Neuronal stem cell (in vitro differentiated cells): ENCODE measurements at regions not wholly inside any gene's neighbourhood (a gene's known extent, or its start where the extent isn't known, plus 50 kb on each side); places are given as distances from the start of the nearest gene placed in this dataset.

Source experiments
- DNase-seq: peaks from one replicate; pipeline ENCODE4 v3.0.0-alpha.2; 2013; ENCODE audit warnings: low spot score
- H2AFZ ChIP-seq: one replicate; pipeline ENCODE4 v1.6.1; 2013; ENCODE audit warnings: mild to moderate bottlenecking, low read length, inconsistent platforms
- H2AK5ac ChIP-seq: 2 replicates; pipeline ENCODE4 v1.6.1; 2013; ENCODE audit warnings: low read depth, mild to moderate bottlenecking, inconsistent platforms, low read length, moderate library complexity, mixed read lengths
- H2BK120ac ChIP-seq: 2 replicates; pipeline ENCODE4 v1.6.1; 2013; ENCODE audit warnings: low read depth, mild to moderate bottlenecking, inconsistent platforms, low read length, moderate library complexity, mixed read lengths
- H2BK12ac ChIP-seq: one replicate; pipeline ENCODE4 v1.6.1; 2013; ENCODE audit warnings: low read length, inconsistent platforms
- H2BK15ac ChIP-seq: 2 replicates; pipeline ENCODE4 v1.6.1; 2013; ENCODE audit warnings: mild to moderate bottlenecking, low read length, inconsistent platforms, mixed read lengths
- H2BK5ac ChIP-seq: one replicate; pipeline ENCODE4 v1.6.1; 2013; ENCODE audit warnings: inconsistent platforms, mild to moderate bottlenecking, low read length, moderate library complexity
- H3K14ac ChIP-seq: one replicate; pipeline ENCODE4 v1.6.1; 2013; ENCODE audit warnings: low read length, inconsistent platforms
- H3K18ac ChIP-seq: 2 replicates; pipeline ENCODE4 v1.6.1; 2013; ENCODE audit warnings: low read length, inconsistent platforms
- H3K23ac ChIP-seq: 2 replicates; pipeline ENCODE4 v1.6.1; 2013; ENCODE audit warnings: low read depth, mild to moderate bottlenecking, mixed read lengths, low read length, inconsistent platforms; ENCODE audit not compliant: poor library complexity
- H3K27ac ChIP-seq: replicated peaks from 3 replicates; pipeline ENCODE4 v1.5.1; 2013; ENCODE audit warnings: low read length, inconsistent platforms
- H3K27me3 ChIP-seq, 3 experiments: 2 replicates each; pipeline ENCODE4 v1.6.1; 2013; ENCODE audit warnings: low read length in 3 of 3, mild to moderate bottlenecking in 2 of 3, inconsistent platforms in 1 of 3, low read depth in 1 of 3, mixed read lengths in 1 of 3, moderate library complexity in 1 of 3; ENCODE audit not compliant: control insufficient read depth in 3 of 3, insufficient read depth in 3 of 3
- H3K36me3 ChIP-seq, 2 donors: replicated peaks in 1 of 2; 2 replicates each; pipeline ENCODE4 v1.6.1; 2013; ENCODE audit warnings: low read length in 2 of 2; ENCODE audit not compliant: control insufficient read depth in 2 of 2, insufficient read depth in 2 of 2
- H3K4ac ChIP-seq: 2 replicates; pipeline ENCODE4 v1.6.1; 2013; ENCODE audit warnings: inconsistent platforms, mild to moderate bottlenecking, low read length, moderate library complexity
- H3K4me1 ChIP-seq, 2 donors: 1 replicate in 1 of 2; 2 replicates in 1 of 2; pipeline ENCODE4 v1.6.1; 2013; ENCODE audit warnings: low read length in 2 of 2, low read depth in 1 of 2; ENCODE audit not compliant: control insufficient read depth in 2 of 2, insufficient read depth in 1 of 2
- H3K4me2 ChIP-seq: one replicate; pipeline ENCODE4 v1.6.1; 2013; ENCODE audit warnings: mild to moderate bottlenecking, low read length, inconsistent platforms; ENCODE audit not compliant: insufficient read depth, poor library complexity, severe bottlenecking
- H3K4me3 ChIP-seq, 2 donors: 2 replicates each; pipeline ENCODE4 v1.5.1; 2013; ENCODE audit warnings: low read length in 2 of 2, mild to moderate bottlenecking in 2 of 2, inconsistent platforms in 1 of 2, moderate library complexity in 1 of 2
- H3K79me1 ChIP-seq: one replicate; pipeline ENCODE4 v1.6.1; 2013; ENCODE audit warnings: low read depth, mild to moderate bottlenecking, inconsistent platforms, low read length, moderate library complexity
- H3K9ac ChIP-seq: one replicate; pipeline ENCODE4 v1.6.1; 2013; ENCODE audit warnings: mild to moderate bottlenecking, low read depth, low read length, inconsistent platforms; ENCODE audit not compliant: poor library complexity
- H3K9me3 ChIP-seq, 2 donors: replicated peaks in 1 of 2; 2 replicates each; pipeline versions ENCODE3 to v1.6.1; 2013; ENCODE audit warnings: low read length in 2 of 2, mild to moderate bottlenecking in 2 of 2, inconsistent platforms in 1 of 2, low read depth in 1 of 2, mixed read lengths in 1 of 2, moderate library complexity in 1 of 2; ENCODE audit not compliant: control insufficient read depth in 2 of 2, insufficient read depth in 1 of 2
- H4K8ac ChIP-seq: one replicate; pipeline ENCODE4 v1.6.1; 2013; ENCODE audit warnings: low read depth, mild to moderate bottlenecking, inconsistent platforms, low read length, moderate library complexity
- H4K91ac ChIP-seq: one replicate; pipeline ENCODE4 v1.6.1; 2013; ENCODE audit warnings: low read length, low read depth, mild to moderate bottlenecking, inconsistent platforms; ENCODE audit not compliant: poor library complexity
- WGBS, 2 donors: extraction: QIAGEN DNeasy Blood & Tissue Kit; methylation state at CpG; one replicate each; pipeline ENCODE4 v1.1.7; 2013; ENCODE audit warnings: missing lambda C conversion rate in 2 of 2, mixed read lengths in 1 of 2; ENCODE audit not compliant: insufficient read length in 2 of 2, insufficient replicate concordance in 1 of 2; ENCODE audit errors: extremely low coverage in 2 of 2; 5-methylcytosine and 5-hydroxymethylcytosine counted together

DNA sequence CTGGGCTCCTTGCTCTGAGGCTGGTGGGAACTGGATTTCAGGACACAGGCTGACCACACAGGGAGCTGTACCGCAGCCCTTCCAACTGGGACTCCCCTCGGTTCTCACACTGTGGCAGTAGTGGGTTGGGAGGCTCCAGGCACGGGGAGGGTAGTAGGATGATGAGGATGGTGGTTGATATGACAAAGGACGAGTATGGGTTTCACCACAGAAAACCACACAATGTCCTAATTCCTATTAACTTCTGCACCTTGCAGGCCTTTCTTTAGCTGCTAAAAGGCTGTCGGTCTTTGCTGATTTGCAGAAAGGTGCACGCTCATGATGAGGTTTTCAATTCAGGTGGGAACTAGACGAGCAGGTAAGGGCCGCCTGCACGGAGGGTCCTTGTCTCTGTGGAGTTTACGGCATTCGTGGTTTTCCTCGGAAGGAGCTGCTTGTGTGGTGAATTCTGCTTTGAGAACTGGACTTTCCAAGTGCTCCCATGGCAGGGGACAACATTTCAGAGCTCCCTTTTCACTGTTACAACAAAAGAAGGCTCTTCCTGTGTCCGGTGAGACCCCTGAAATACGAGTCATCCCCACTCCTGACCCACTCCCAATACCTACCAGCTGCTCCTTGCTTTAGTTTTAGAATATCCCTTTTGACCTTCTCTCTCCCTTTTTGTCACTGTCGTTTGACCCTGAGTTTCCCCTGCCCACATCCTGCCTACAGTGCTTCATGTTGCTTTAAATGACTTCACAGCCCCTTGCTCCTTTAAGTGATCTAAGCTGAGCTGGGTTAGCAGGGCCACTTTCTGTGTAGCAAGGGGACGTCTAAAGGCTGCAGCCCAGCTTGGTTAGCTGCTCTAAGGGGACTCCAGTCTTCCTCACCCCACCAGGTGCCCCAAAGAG is 125.1 kb downstream of the MRPS6 start:
- no peak for DNase-seq
- H3K9me3 ChIP-seq: peaks cover under 1 to 3% of the 10 kb centered on the region in 2 donors
- no peaks in the 10 kb centered on the region for H3K27me3 ChIP-seq
- H2BK120ac ChIP-seq: no peak overlapping the region
- no peak overlapping the region for H3K23ac ChIP-seq
- H3K4me2 ChIP-seq: no peak overlapping the region
- peak overlapping the region in 1 of 2 donors; percentile 9 for H3K4me3 ChIP-seq
- no peak overlapping the region for H4K8ac ChIP-seq
- H3K4ac ChIP-seq: no peak overlapping the region
- no peaks in the 10 kb centered on the region for H3K79me1 ChIP-seq
- H2BK15ac ChIP-seq: no peak overlapping the region
- no peak overlapping the region for H3K9ac ChIP-seq
- H2AFZ ChIP-seq: peak overlapping the region; percentile 80
- WGBS, 2 donors: no CpG with 5 or more reads among the region's 16 CpGs
- H2BK5ac ChIP-seq: no peak overlapping the region
- peak overlapping the region; percentile 36 for H2AK5ac ChIP-seq
- H3K4me1 ChIP-seq: peaks cover 23 to 31% of the 10 kb centered on the region in 2 donors
- peak overlapping the region; percentile 82 for H3K18ac ChIP-seq
- H3K27ac ChIP-seq: peak overlapping the region; percentile 45
- no peak overlapping the region for H2BK12ac ChIP-seq
- H4K91ac ChIP-seq: no peak overlapping the region
- no peak overlapping the region for H3K14ac ChIP-seq
- H3K36me3 ChIP-seq: no peaks in the 10 kb centered on the region

DNA sequence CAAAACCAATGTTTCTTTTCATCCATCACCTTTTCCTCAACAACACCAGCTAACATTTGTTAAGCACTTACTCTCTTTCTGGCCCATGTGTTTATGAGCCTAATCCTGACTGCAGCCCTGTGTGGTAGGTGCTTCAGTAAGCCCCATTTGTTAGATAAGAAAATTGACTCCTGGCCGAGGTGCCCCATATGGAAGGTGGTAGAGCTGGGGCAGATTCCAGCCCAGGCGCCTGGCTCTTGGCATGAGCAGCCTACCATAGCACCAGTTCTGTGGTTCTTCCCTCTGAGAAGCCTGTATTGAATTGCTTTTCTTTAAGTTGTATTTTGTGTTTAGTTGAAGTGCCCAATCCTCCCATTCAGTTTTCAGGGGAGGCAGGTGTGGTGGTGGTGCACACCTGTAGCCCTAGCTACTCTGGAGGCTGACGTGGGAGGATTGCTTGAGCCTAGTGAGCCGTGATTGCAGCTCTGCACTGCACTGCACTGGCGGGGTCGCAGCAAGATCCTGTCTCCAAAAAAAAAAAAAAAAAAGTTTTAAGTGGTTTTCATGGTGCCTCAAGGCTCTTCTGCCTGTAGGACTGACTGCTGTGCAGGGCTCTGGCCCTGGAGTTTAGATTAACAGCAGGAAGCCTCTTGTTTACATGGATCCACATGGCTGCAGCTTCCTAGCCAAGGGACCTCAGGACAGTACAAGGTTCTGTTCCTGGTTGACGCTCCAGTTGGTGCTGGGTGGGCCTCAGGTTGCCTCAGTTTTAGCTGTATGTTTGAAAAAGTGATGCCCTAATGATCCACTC is 125.9 kb downstream of the MRPS6 start:
- no CpG with 5 or more reads among the region's 7 CpGs for WGBS, 2 donors
- H3K9ac ChIP-seq: no peak overlapping the region
- no peaks in the 10 kb centered on the region for H3K79me1 ChIP-seq
- no peak overlapping the region for H3K4me2 ChIP-seq
- no peak overlapping the region for H3K23ac ChIP-seq
- H3K27ac ChIP-seq: peak overlapping the region; percentile 45
- H3K4me1 ChIP-seq: peaks cover 26 to 37% of the 10 kb centered on the region in 2 donors
- peak overlapping the region; percentile 37 for H2AK5ac ChIP-seq
- no peak overlapping the region for H3K4me3 ChIP-seq
- H4K8ac ChIP-seq: no peak overlapping the region
- H3K36me3 ChIP-seq: no peaks in the 10 kb centered on the region
- H2BK5ac ChIP-seq: peak overlapping the region; percentile 20
- H2AFZ ChIP-seq: peak overlapping the region; percentile 80
- peaks cover 0 to 3% of the 10 kb centered on the region in 2 donors for H3K9me3 ChIP-seq
- no peak for DNase-seq
- H3K14ac ChIP-seq: no peak overlapping the region
- H3K27me3 ChIP-seq: no peaks in the 10 kb centered on the region
- H2BK12ac ChIP-seq: no peak overlapping the region
- H4K91ac ChIP-seq: no peak overlapping the region
- H3K4ac ChIP-seq: no peak overlapping the region
- peak overlapping the region; percentile 2 for H3K18ac ChIP-seq
- H2BK120ac ChIP-seq: peak overlapping the region; percentile 14
- no peak overlapping the region for H2BK15ac ChIP-seq

DNA sequence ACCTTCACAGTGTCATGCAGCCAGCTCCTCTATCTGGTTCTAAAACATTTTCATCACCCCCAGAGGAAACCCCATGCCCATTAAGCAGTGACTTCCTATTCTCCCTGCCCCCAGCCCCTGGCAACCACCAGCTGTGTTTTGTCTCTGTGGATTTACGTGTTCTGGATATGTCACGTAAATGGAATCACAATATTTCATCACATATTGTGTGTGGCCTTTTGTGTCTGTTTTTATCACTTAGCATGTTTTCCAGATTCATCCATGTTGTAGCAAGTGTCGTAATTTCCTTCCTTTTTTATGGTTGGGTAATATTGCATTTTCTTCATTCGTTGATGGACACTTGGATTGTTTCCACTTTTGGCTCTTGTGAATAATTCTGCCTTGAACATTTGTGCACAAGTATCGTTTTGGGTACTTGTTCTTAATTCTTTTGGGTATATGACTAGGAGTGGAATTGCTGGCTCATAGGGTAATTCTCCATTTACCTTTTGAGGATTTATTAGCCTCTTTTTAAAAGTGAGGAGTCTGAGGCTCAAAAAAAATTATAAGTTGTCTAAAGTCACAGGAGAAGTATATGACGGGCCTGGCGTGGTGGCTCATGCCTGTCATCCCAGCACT is 127.0 kb downstream of the MRPS6 start:
- Histone ChIP-seq H3K4me3 (no peak overlapping the region), H3K4me2 (no peak overlapping the region), H4K91ac (no peak overlapping the region), H2BK120ac (no peak overlapping the region), H4K8ac (no peak overlapping the region), H3K23ac (no peak overlapping the region), H2AK5ac (no peak overlapping the region), H3K36me3 (no peaks in the 10 kb centered on the region), H3K4ac (no peak overlapping the region), H3K9ac (no peak overlapping the region), H3K9me3 (peaks cover 0 to 3% of the 10 kb centered on the region in 2 donors), H2AFZ (no peak overlapping the region), H3K27ac (no peak overlapping the region), H2BK5ac (no peak overlapping the region), H2BK15ac (no peak overlapping the region), H3K27me3 (no peaks in the 10 kb centered on the region), H3K79me1 (no peaks in the 10 kb centered on the region), H3K4me1 (peaks cover 34 to 44% of the 10 kb centered on the region in 2 donors), H3K18ac (no peak overlapping the region), H2BK12ac (no peak overlapping the region), H3K14ac (no peak overlapping the region)
- no peak for DNase-seq
- WGBS, 2 donors: no CpG with 5 or more reads among the region's 7 CpGs
